Astrocyte of the spinal cord (primary cell): ENCODE measurements at regions not wholly inside any gene's neighbourhood (a gene's known extent, or its start where the extent isn't known, plus 50 kb on each side); places are given as distances from the start of the nearest gene placed in this dataset.

Source experiments
- DNase-seq: peaks from one replicate; pipeline ENCODE4 v3.0.0; 2011; ENCODE audit warnings: low read depth, low spot score
- H3K4me3 ChIP-seq: 2 replicates; pipeline ENCODE4 v1.5.1; 2011; ENCODE audit warnings: low read depth, mild to moderate bottlenecking, low read length, moderate library complexity
- CTCF ChIP-seq: IDR thresholded peaks from 2 replicates; pipeline ENCODE4 v1.5.1; 2012; ENCODE audit warnings: low read depth, mild to moderate bottlenecking, low read length, inconsistent platforms
- in situ Hi-C: cut with HindIII; loops from 2 replicates; pipeline ENCODE4 v1.10.0; 2017; ENCODE audit warnings: low sequenced_read_pairs

GRCh38 chr15:29475096-29475495 is 205.5 kb upstream of the NSMCE3 start:
- in situ Hi-C loops: no loop called here
- no peak for DNase-seq
- H3K4me3 ChIP-seq: no peak overlapping the region
- no peak for TF ChIP-seq CTCF

- H3K4me3 ChIP-seq: no peak overlapping the region
- in situ Hi-C loops: no loop called here
- no peak for DNase-seq
- TF ChIP-seq CTCF: no peak
Observed at GRCh38 chr15:29473621-29474105, 204.0 kb upstream of the NSMCE3 start.

GRCh38 chr15:29472901-29473445 is 203.4 kb upstream of the NSMCE3 start:
- DNase-seq: no peak
- TF ChIP-seq CTCF: no peak
- in situ Hi-C loops: no loop called here
- no peak overlapping the region for H3K4me3 ChIP-seq

- DNase-seq: no peak
- no peak for TF ChIP-seq CTCF
- in situ Hi-C loops: no loop called here
- no peak overlapping the region for H3K4me3 ChIP-seq
Observed at GRCh38 chr15:29471757-29472156, 202.1 kb upstream of the NSMCE3 start.

- H3K4me3 ChIP-seq: no peak overlapping the region
- in situ Hi-C loops: no loop called here
- DNase-seq: no peak
- TF ChIP-seq CTCF: no peak
Observed at GRCh38 chr15:29471306-29471705, 201.7 kb upstream of the NSMCE3 start.

- in situ Hi-C loops: no loop called here
- no peak overlapping the region for H3K4me3 ChIP-seq
- DNase-seq: no peak
- no peak for TF ChIP-seq CTCF
Observed at GRCh38 chr15:29470794-29471193, 201.2 kb upstream of the NSMCE3 start.

- DNase-seq: no peak
- in situ Hi-C loops: no loop called here
- no peak for TF ChIP-seq CTCF
- no peak overlapping the region for H3K4me3 ChIP-seq
Observed at GRCh38 chr15:29470311-29470710, 200.7 kb upstream of the NSMCE3 start.
